ENCODE measurements at regions not wholly inside any gene's neighbourhood (a gene's known extent, or its start where the extent isn't known, plus 50 kb on each side); places are given as distances from the start of the nearest gene placed in this dataset.

DNA sequence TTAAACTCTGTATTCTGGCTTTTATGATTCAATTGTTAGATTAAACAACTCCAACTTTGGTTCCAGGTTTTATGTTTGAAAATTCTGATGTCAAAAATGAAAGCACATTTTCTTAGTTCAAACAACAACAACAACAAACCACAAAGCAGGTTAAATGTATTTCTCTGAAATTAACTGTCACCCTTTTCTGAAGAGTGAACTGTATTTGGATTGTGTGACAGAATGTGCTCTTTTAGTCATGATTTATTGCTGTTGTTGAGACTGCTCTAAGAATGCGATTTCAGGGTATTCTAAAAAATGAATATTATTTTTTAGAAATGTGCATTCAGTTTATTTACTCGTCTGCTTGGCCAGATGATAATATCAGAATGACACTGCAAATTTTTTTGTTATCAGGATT, 144.1 kb downstream of the GNAI1 start:
- TF ChIP-seq, protein P1, sequence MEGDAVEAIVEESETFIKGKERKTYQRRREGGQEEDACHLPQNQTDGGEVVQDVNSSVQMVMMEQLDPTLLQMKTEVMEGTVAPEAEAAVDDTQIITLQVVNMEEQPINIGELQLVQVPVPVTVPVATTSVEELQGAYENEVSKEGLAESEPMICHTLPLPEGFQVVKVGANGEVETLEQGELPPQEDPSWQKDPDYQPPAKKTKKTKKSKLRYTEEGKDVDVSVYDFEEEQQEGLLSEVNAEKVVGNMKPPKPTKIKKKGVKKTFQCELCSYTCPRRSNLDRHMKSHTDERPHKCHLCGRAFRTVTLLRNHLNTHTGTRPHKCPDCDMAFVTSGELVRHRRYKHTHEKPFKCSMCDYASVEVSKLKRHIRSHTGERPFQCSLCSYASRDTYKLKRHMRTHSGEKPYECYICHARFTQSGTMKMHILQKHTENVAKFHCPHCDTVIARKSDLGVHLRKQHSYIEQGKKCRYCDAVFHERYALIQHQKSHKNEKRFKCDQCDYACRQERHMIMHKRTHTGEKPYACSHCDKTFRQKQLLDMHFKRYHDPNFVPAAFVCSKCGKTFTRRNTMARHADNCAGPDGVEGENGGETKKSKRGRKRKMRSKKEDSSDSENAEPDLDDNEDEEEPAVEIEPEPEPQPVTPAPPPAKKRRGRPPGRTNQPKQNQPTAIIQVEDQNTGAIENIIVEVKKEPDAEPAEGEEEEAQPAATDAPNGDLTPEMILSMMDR (conservative IDR thresholded peaks at IDR 0.05; ENCODE audit: low read depth in 2 of 2), result no peak
- TF ChIP-seq EZH2 (IDR thresholded peaks at IDR 0.05; ENCODE audit: low read depth, unreplicated experiment) (no peak), POLR2AphosphoS5 (IDR thresholded peaks at IDR 0.05; ENCODE audit: low read depth) (no peak)

Measured in GM23338 (cell line).